Liver (tissue), 7 donors: ENCODE measurements at regions not wholly inside any gene's neighbourhood (a gene's known extent, or its start where the extent isn't known, plus 50 kb on each side); places are given as distances from the start of the nearest gene placed in this dataset.

ENCODE experiments used
- DNase-seq: peaks from one replicate; pipeline ENCODE4 v3.0.0-alpha.2; 2017; ENCODE audit warnings: low spot score
- H3K27ac ChIP-seq, 2 donors: one replicate each; pipeline ENCODE4 v1.7.0; 2013; ENCODE audit warnings: inconsistent platforms in 2 of 2, low read length in 2 of 2, control low read depth in 1 of 2, low read depth in 1 of 2, mild to moderate bottlenecking in 1 of 2
- H3K27me3 ChIP-seq, 4 donors: one replicate each; pipeline versions ENCODE4 v1.6.1 to v1.7.0; 2013; ENCODE audit warnings: low read length in 3 of 4, inconsistent platforms in 1 of 4, mild to moderate bottlenecking in 1 of 4, moderate library complexity in 1 of 4; ENCODE audit not compliant: control insufficient read depth in 4 of 4, insufficient read depth in 4 of 4
- H3K36me3 ChIP-seq, 4 donors: one replicate each; pipeline versions ENCODE4 v1.6.1 to v1.7.0; 2013; ENCODE audit warnings: low read length in 3 of 4, mild to moderate bottlenecking in 3 of 4, low read depth in 1 of 4, moderate library complexity in 1 of 4; ENCODE audit not compliant: control insufficient read depth in 4 of 4, insufficient read depth in 3 of 4
- H3K4me1 ChIP-seq, 4 donors: one replicate each; pipeline versions ENCODE4 v1.6.1 to v1.7.0; 2013; ENCODE audit warnings: low read length in 3 of 4, mild to moderate bottlenecking in 3 of 4, moderate library complexity in 1 of 4; ENCODE audit not compliant: control insufficient read depth in 4 of 4, insufficient read depth in 4 of 4
- H3K4me3 ChIP-seq, 3 donors: one replicate each; pipeline versions ENCODE4 v1.6.1 to v1.7.0; 2013; ENCODE audit warnings: low read length in 3 of 3, control low read depth in 1 of 3, low read depth in 1 of 3, mild to moderate bottlenecking in 1 of 3
- H3K9ac ChIP-seq, 2 donors: one replicate each; pipeline ENCODE4 v1.7.0; 2013; ENCODE audit warnings: low read length in 2 of 2, mild to moderate bottlenecking in 2 of 2, moderate library complexity in 2 of 2, control low read depth in 1 of 2, low read depth in 1 of 2
- H3K9me3 ChIP-seq, 4 donors: one replicate each; pipeline versions ENCODE4 v1.6.1 to v1.7.0; 2013; ENCODE audit warnings: low read length in 3 of 4; ENCODE audit not compliant: control insufficient read depth in 4 of 4
- ATF3 ChIP-seq: IDR thresholded peaks from 2 replicates; pipeline ENCODE4 v1.6.1; 2016; ENCODE audit warnings: antibody characterized with exemption
- EGR1 ChIP-seq, 2 donors: IDR thresholded peaks; 2 replicates each; pipeline ENCODE4 v1.6.1; 2016 to 2018; ENCODE audit warnings: antibody characterized with exemption in 2 of 2, low read depth in 2 of 2
- FOXA1 ChIP-seq: IDR thresholded peaks from 2 replicates; pipeline ENCODE4 v1.6.1; 2016; ENCODE audit warnings: antibody characterized with exemption
- FOXA2 ChIP-seq: IDR thresholded peaks from 2 replicates; pipeline ENCODE4 v1.6.1; 2016; ENCODE audit warnings: antibody characterized with exemption
- GABPA ChIP-seq, 2 donors: IDR thresholded peaks in 1 of 2; conservative IDR thresholded peaks in 1 of 2; 2 replicates each; pipeline ENCODE4 v1.6.1; 2016; ENCODE audit warnings: antibody characterized with exemption in 2 of 2, mild to moderate bottlenecking in 1 of 2, moderate library complexity in 1 of 2
- HNF4A ChIP-seq, 2 donors: conservative IDR thresholded peaks; 2 replicates each; pipeline ENCODE4 v1.6.1; 2016; ENCODE audit warnings: antibody characterized with exemption in 2 of 2, mild to moderate bottlenecking in 2 of 2
- HNF4G ChIP-seq: IDR thresholded peaks from 2 replicates; pipeline ENCODE4 v1.6.1; 2016; ENCODE audit warnings: antibody characterized with exemption
- JUND ChIP-seq, 2 donors: IDR thresholded peaks; 2 replicates each; pipeline ENCODE4 v1.6.1; 2016; ENCODE audit warnings: antibody characterized with exemption in 2 of 2
- MAX ChIP-seq: IDR thresholded peaks from 2 replicates; pipeline ENCODE4 v1.6.1; 2016; ENCODE audit warnings: antibody characterized with exemption
- NR2F2 ChIP-seq: IDR thresholded peaks from 2 replicates; pipeline ENCODE4 v1.6.1; 2016; ENCODE audit warnings: antibody characterized with exemption
- RAD21 ChIP-seq, 2 donors: IDR thresholded peaks; 2 replicates each; pipeline ENCODE4 v1.6.1; 2016; ENCODE audit warnings: antibody characterized with exemption in 2 of 2, mild to moderate bottlenecking in 2 of 2
- RXRA ChIP-seq, 2 donors: IDR thresholded peaks; 2 replicates each; pipeline ENCODE4 v1.6.1; 2017 to 2018; ENCODE audit warnings: antibody characterized with exemption in 2 of 2, mild to moderate bottlenecking in 1 of 2
- SP1 ChIP-seq: IDR thresholded peaks from 2 replicates; pipeline ENCODE4 v1.6.1; 2018; ENCODE audit warnings: antibody characterized with exemption, mild to moderate bottlenecking
- YY1 ChIP-seq: IDR thresholded peaks from 2 replicates; pipeline ENCODE4 v1.6.1; 2016; ENCODE audit warnings: antibody characterized with exemption, mild to moderate bottlenecking
- WGBS: extraction: QIAGEN DNeasy Blood & Tissue Kit; methylation state at CpG from one replicate; pipeline ENCODE4 v1.1.7; 2013; 5-methylcytosine and 5-hydroxymethylcytosine counted together
- TF ChIP-seq, protein P1 (sequence below): IDR thresholded peaks from 2 replicates; pipeline ENCODE4 v1.6.1; 2016; ENCODE audit warnings: antibody characterized with exemption, mild to moderate bottlenecking
- TF ChIP-seq, protein P2 (sequence below): IDR thresholded peaks from 2 replicates; pipeline ENCODE4 v1.6.1; 2016; ENCODE audit warnings: antibody characterized with exemption
- donor health status: healthy.
- donor health status: healthy.
- donor health status: healthy.
- donor health status: healthy.

- no peak for DNase-seq
- no peak overlapping the region for H3K4me3 ChIP-seq
- no peaks in the 10 kb centered on the region for H3K9me3 ChIP-seq
- H3K27ac ChIP-seq, result no peak overlapping the region
- H3K36me3 ChIP-seq, result no peaks in the 10 kb centered on the region
- H3K4me1 ChIP-seq, result peaks cover 0 to 7% (median 2%) of the 10 kb centered on the region in 4 donors
- H3K9ac ChIP-seq, result no peak overlapping the region
- no peaks in the 10 kb centered on the region for H3K27me3 ChIP-seq
- WGBS, result 58% methylated on average over 4 of the region's 4 CpGs
- no peak for TF ChIP-seq RAD21 (IDR thresholded peaks at IDR 0.05)
- peak in 1 of 2 donors; percentile 44 for TF ChIP-seq HNF4A (conservative IDR thresholded peaks at IDR 0.05)
- peak in 1 of 2 donors; percentile 36 for TF ChIP-seq RXRA (IDR thresholded peaks at IDR 0.05)
Measured at GRCh38 chr6:148192310-148192709, 150.3 kb upstream of the SASH1 start.

DNA sequence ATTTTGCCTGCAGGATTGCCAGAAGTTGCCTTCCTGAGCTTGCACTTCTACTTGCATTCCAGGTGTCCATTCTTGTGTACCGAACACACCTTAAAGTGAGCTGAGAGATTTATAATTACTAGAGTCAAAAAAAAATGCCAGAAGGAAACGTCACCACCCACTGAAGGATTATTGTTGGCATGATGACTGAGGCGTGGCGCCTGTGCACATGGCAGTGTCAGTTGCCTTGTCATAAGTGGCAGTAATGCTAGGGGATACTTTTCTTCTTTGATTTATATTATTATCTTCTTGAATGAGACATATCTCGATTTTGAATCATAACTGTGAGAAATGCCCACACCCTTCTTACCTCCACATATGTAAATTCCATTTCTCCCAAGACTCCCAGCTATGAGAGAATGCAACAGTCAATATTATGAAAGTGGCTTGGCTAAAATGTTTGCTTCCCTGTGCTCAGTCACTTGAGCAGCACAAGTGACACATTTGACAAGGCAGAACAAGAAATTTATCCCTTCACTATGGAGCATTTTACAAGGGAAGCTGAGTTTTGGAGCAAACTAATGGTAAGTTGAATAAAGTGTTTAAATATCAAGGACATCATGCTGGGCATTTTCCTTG, 149.5 kb upstream of the SASH1 start:
- TF ChIP-seq EGR1 (IDR thresholded peaks at IDR 0.05; ENCODE audit: low read depth in 2 of 2) (no peak), RAD21 (IDR thresholded peaks at IDR 0.05) (no peak), RXRA (IDR thresholded peaks at IDR 0.05) (no peak), NR2F2 (no peak), YY1 (no peak), FOXA2 (no peak), ATF3 (no peak), MAX (no peak), JUND (IDR thresholded peaks at IDR 0.05) (no peak), FOXA1 (no peak), SP1 (no peak), HNF4G (no peak), GABPA (IDR thresholded peaks at IDR 0.05 in 1 of 2, conservative IDR thresholded peaks at IDR 0.05 in 1 of 2) (no peak)
- TF ChIP-seq, protein P1, sequence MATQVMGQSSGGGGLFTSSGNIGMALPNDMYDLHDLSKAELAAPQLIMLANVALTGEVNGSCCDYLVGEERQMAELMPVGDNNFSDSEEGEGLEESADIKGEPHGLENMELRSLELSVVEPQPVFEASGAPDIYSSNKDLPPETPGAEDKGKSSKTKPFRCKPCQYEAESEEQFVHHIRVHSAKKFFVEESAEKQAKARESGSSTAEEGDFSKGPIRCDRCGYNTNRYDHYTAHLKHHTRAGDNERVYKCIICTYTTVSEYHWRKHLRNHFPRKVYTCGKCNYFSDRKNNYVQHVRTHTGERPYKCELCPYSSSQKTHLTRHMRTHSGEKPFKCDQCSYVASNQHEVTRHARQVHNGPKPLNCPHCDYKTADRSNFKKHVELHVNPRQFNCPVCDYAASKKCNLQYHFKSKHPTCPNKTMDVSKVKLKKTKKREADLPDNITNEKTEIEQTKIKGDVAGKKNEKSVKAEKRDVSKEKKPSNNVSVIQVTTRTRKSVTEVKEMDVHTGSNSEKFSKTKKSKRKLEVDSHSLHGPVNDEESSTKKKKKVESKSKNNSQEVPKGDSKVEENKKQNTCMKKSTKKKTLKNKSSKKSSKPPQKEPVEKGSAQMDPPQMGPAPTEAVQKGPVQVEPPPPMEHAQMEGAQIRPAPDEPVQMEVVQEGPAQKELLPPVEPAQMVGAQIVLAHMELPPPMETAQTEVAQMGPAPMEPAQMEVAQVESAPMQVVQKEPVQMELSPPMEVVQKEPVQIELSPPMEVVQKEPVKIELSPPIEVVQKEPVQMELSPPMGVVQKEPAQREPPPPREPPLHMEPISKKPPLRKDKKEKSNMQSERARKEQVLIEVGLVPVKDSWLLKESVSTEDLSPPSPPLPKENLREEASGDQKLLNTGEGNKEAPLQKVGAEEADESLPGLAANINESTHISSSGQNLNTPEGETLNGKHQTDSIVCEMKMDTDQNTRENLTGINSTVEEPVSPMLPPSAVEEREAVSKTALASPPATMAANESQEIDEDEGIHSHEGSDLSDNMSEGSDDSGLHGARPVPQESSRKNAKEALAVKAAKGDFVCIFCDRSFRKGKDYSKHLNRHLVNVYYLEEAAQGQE, result no peak
- TF ChIP-seq, protein P2, sequence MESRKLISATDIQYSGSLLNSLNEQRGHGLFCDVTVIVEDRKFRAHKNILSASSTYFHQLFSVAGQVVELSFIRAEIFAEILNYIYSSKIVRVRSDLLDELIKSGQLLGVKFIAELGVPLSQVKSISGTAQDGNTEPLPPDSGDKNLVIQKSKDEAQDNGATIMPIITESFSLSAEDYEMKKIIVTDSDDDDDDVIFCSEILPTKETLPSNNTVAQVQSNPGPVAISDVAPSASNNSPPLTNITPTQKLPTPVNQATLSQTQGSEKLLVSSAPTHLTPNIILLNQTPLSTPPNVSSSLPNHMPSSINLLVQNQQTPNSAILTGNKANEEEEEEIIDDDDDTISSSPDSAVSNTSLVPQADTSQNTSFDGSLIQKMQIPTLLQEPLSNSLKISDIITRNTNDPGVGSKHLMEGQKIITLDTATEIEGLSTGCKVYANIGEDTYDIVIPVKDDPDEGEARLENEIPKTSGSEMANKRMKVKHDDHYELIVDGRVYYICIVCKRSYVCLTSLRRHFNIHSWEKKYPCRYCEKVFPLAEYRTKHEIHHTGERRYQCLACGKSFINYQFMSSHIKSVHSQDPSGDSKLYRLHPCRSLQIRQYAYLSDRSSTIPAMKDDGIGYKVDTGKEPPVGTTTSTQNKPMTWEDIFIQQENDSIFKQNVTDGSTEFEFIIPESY, result no peak
- Histone ChIP-seq H3K27me3 (no peaks in the 10 kb centered on the region), H3K27ac (no peak overlapping the region), H3K4me3 (no peak overlapping the region), H3K4me1 (peaks cover 0 to 7% (median 2%) of the 10 kb centered on the region in 4 donors), H3K9ac (no peak overlapping the region), H3K9me3 (no peaks in the 10 kb centered on the region), H3K36me3 (no peaks in the 10 kb centered on the region)
- DNase-seq, result no peak
- WGBS, result 82% methylated on average over 5 of the region's 5 CpGs
